Inflammatory macrophage (primary cell): ENCODE measurements at regions not wholly inside any gene's neighbourhood (a gene's known extent, or its start where the extent isn't known, plus 50 kb on each side); places are given as distances from the start of the nearest gene placed in this dataset.
"Not testable (repeated sequence)": the region's sequence is repeated elsewhere in the genome, so short reads cannot be mapped to it uniquely, and the experiment has no call there.

Experiments used
- DNase-seq, 2 donors: peaks; one replicate each; pipeline ENCODE4 v3.0.0-alpha.2; 2020 to 2022

- DNase-seq: no peak
These were observed 190.5 kb upstream of the SOX21 start for GRCh38 chr13:94902722-94903407.

- DNase-seq: no peak
These were observed 188.7 kb upstream of the SOX21 start for GRCh38 chr13:94901070-94901469.

DNA sequence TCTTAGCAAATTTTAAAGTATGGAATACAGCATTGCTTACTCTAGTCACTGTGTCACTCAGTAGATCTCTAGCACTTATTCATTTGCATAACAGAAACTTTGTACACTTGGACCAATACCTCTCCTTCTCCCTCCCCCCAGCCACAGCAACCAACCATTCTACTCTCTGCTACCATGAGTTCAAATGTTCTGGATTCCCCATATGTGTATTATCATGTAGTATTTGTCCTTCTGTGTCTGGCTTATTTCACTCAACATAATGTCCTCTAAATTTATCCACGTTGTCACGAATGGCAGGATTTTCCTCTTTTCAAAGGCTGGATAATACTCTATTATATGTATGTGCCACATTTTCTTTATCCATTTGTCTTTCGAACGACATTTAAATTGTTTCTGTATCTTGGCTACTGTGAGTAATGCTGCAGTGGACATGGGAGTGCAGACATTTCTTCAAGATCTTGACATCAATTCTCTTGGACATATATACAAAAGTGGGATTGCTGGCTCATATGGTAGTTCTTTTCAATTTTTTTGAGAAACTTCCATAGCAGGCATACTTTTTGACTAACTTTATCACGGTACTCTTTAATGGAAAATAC, 184.5 kb upstream of the SOX21 start:
- no peak for DNase-seq

GRCh38 chr13:94896238-94896637, 183.9 kb upstream of the SOX21 start:
- no peak for DNase-seq

DNA sequence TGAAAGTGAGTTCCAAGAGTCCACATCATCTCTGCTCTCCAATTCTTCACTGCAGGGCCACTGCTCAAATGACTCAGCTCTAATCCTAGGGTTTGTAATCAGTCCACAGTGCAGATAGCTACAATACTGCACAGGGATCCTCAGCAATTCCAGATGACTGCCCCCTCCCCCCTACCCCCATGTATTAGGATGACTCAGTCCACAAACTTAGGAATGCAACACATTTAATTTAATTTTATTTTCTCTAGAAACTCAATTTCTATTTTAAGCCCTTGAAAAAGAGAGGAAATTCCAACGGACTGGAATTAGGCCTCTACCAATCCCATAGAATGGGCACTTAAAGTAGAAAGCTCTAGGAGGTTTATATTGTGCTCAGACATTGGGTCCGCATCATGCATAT, 173.8 kb upstream of the SOX21 start:
- DNase-seq: no peak

DNA sequence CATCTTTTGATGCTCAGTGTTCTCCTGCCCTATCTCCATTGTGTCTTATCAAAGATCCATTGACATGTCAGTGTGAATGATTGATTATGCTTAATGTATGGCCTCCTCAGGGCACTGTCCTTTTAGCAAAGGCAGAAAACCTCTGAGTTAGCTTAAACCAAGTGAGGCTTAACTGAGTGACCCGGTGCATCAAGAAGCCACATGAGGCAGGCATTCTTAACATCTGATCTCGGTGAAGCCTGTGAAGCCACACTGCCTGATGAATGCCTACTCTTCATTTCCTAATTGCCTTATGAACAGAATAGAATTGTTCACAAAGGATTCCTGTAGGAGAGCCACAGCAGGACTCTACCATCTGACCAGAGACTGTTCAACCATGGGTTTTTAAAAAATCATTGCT, 168.1 kb upstream of the SOX21 start:
- no peak for DNase-seq

GRCh38 chr13:94878602-94879165, 166.3 kb upstream of the SOX21 start:
- DNase-seq: no peak

DNA sequence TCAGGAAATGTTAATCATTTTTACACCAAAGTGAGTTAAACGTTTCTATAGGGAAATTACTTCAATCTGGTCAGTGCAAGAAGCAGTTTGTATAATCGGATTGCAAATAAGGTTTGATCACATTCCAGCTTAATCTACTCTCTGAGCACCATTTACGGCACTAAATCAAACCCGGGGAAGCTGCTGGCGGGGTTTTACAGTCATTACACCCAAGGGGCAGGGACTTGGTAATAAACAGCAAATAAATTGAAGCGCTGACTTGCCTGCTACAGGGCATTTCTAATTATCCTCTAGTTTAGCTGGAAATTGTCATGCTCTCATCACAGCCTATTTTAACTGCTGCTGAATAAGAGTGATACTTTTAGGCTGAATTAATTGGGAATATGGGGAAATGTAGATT, 152.1 kb upstream of the SOX21 start:
- no peak for DNase-seq

DNA sequence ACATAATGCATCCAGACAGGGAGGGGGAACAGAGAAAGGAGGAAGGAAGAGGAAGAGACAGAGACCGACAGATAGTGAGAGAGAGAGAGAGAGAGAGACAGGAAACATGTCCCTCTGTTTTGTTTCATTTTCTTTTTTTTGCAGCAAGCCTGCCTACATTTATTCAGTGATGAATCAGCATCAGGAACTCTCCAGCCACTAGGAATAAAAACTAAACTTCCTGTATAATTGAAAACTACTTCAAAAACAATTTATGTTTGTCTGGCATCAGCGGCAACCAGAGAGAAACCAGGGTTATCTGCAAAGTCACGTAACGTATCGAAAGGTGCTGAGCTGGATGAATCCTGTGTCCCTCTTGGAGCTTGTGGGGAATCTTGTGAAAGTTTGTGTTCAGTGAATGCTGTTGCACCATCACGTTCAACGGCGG, 148.6 kb upstream of the SOX21 start:
- DNase-seq: peak; percentile 4 to 11

DNA sequence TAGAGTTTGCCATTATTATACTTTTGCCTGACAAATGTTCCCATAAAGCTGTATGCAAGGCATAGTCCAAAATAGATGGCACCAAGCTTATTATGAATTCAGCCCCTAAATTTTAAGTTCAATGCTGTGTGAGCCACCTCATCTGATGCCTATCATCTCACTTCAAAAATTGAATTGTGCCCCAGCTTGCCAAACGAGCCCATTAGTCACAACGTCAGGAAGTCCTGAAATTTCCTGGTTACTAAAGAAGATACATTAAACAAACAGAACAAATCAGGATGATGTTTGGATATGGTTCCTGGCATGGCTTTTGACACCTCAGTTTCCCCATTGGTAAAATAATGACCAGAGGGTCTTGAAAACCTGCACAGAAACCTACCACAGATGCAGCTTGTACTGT, 147.5 kb upstream of the SOX21 start:
- no peak for DNase-seq

- peak; percentile 9 to 15 for DNase-seq
These were observed 146.9 kb upstream of the SOX21 start for GRCh38 chr13:94859278-94859691.

- DNase-seq: no peak
These were observed 146.5 kb upstream of the SOX21 start for GRCh38 chr13:94858856-94859255.

- no peak for DNase-seq
These were observed 142.3 kb upstream of the SOX21 start for GRCh38 chr13:94854688-94855087.

DNA sequence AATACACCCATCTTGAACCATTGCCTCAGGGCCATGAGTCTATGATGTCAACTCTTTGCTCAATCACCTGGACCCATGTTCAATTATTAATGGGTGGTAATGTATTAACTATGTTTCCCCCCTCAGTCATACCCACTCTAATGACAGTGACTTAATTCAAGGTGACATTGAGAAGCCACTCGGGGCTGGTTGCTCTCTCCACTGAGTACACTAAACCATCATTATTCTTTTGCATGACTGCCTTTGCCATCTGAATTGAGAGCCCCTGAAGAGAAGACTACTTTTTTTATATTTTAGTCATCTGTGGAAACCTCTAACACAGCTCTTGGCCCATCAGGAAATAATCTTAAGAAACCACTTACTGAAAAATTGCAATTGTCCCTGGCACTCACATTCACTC, 139.2 kb upstream of the SOX21 start:
- DNase-seq: no peak

DNA sequence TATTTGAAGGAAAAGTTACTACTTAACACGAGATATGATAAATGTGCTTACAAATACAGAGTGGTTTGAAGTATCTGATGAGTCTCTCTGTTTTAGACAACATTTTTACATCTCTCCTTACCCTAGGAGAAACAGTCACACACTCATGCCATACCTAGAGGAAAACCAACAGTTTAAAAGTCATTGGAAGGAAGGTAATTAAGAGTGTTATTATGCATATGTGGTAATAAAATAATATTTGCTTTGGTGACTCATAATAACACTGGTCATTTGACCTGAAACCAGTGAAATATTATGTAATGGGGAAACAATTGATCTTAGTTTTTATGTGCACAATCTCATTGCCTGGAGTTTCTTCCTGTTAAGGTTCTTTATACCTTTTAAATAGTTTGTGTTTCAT, 136.9 kb upstream of the SOX21 start:
- no peak for DNase-seq

DNA sequence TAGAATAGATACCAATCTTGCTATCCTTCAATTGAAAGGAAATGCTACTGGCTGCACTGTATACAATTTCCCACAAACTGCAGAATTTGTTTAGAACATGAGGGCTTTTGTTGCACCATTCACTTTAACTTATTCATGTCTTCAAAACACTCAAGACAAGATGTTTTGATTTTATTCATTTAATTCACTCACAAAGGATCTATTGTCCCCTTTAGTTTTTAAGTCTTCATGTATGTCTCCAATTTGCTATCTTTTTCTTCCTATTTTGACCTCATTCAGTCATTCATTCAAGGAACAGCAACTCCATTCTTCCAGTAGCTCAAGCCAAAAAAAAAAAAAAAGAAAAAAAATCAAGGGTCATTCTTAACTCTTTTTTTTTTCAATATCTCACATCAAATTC, 130.6 kb upstream of the SOX21 start:
- no peak for DNase-seq

DNA sequence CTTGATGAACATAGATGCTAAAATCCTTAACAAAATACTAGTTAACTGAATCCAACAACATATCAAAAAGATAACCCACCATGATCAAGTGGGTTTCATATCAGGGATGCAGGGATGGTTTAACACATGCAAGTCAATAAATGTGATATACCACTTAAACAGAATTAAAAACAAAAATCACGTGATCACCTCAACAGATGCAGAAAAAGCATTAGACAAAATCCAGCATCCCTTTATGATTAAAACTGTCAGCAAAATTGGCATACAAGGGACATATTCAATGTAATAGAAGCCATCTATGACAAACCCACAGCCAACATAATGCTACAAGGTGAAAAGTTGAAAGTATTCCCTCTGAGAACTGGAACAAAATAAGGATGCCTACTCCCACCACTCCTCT, 124.7 kb upstream of the SOX21 start:
- DNase-seq: not testable (repeated sequence)

DNA sequence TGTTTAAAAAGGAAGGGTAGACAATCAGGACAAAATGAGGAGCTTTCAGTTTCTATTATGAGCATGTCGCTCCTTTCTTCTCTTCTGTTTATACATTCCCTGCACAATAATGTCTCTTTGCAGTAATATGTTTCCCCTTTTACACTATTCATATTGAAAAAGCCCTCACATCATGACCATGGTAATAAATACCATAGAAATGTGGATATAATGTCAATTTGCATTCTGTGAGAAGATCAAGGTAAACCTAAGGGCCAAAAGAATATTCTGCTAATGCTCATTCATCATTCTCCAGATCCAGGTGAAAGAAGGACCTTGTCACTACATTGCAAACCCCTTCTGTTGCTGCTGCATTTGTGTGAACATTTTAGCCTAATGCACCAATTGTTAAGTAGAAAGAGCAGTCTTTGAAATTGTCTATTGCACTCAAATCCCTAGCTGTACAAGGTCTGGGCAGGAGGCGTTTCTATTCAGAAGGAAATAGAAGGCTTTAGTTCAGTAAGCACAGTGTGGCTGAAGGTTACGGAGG, 117.6 kb upstream of the SOX21 start:
- no peak for DNase-seq

DNA sequence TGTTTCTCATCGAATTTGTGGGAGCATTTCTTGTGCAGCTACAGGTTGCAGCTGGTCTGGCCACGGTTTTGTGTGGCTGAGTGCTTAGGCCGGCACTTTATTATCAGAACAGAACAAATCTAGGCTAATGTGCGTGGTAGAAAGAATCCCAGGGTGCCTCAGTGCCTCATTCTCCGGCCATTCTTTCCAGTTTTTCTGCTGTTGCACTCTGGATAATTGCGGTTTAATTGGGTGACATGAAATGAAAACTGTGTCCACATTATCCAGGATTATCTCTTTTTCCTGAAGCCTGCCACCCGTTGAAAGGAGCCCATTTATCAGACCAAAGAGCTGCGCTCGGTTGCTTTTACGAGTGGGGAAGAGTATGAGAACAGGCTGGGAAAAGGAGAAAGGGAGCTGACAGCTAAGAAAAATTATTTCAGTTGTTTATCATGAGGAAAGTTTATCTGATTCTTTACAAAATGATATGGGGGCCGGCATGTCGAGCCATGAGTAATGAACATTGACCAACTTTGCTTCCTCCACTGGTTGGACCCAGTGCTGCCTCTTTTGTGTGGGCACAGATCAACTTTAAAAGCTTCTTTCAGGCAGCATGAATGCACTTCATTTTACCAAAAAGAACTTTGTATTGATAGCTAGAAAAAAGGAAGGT, 117.0 kb upstream of the SOX21 start:
- DNase-seq: no peak

- no peak for DNase-seq
These were observed 115.2 kb upstream of the SOX21 start for GRCh38 chr13:94827566-94827965.

- no peak for DNase-seq
These were observed 113.2 kb upstream of the SOX21 start for GRCh38 chr13:94825507-94825906.

- no peak for DNase-seq
These were observed 112.3 kb upstream of the SOX21 start for GRCh38 chr13:94824601-94825000.

- no peak for DNase-seq
These were observed 110.0 kb upstream of the SOX21 start for GRCh38 chr13:94822356-94822755.

GRCh38 chr13:94816256-94816655, 103.9 kb upstream of the SOX21 start:
- DNase-seq: no peak
